HEK293 (cell line): ENCODE measurements at regions not wholly inside any gene's neighbourhood (a gene's known extent, or its start where the extent isn't known, plus 50 kb on each side); places are given as distances from the start of the nearest gene placed in this dataset.
"Not testable (repeated sequence)": the region's sequence is repeated elsewhere in the genome, so short reads cannot be mapped to it uniquely, and the experiment has no call there.

Experiments
- CTCF ChIP-seq: fragments of 450-650 bp; formaldehyde crosslinking; IDR thresholded peaks from 2 replicates; pipeline ENCODE4 v1.5.1; 2016; ENCODE audit warnings: missing biosample characterization, missing genetic modification characterization
- PRDM10 ChIP-seq: fragments of 450-650 bp; formaldehyde crosslinking; IDR thresholded peaks from 2 replicates; pipeline ENCODE4 v1.5.1; 2016; ENCODE audit warnings: missing biosample characterization, missing genetic modification characterization
- REST ChIP-seq: fragments of 450-650 bp; formaldehyde crosslinking; IDR thresholded peaks from 2 replicates; pipeline ENCODE4 v1.5.1; 2016; ENCODE audit warnings: missing biosample characterization, missing genetic modification characterization
- SALL2 ChIP-seq: fragments of 450-650 bp; formaldehyde crosslinking; IDR thresholded peaks from 2 replicates; pipeline ENCODE4 v1.5.0; 2017; ENCODE audit warnings: missing biosample characterization, mild to moderate bottlenecking, missing genetic modification characterization, borderline replicate concordance
- TCF7L2 ChIP-seq: IDR thresholded peaks from 2 replicates; pipeline ENCODE4 v1.6.1; 2011; ENCODE audit warnings: low read depth, mild to moderate bottlenecking, inconsistent platforms, low read length, moderate library complexity, borderline replicate concordance
- ZFP41 ChIP-seq: fragments of 450-650 bp; formaldehyde crosslinking; IDR thresholded peaks from 2 replicates; pipeline ENCODE4 v1.5.1; 2016; ENCODE audit warnings: missing biosample characterization, missing genetic modification characterization, borderline replicate concordance
- ZIC2 ChIP-seq: fragments of 450-650 bp; formaldehyde crosslinking; IDR thresholded peaks from 2 replicates; pipeline ENCODE4 v1.5.1; 2016; ENCODE audit warnings: missing biosample characterization, missing genetic modification characterization
- ZNF211 ChIP-seq: fragments of 450-650 bp; formaldehyde crosslinking; IDR thresholded peaks from 2 replicates; pipeline ENCODE4 v1.5.1; 2016; ENCODE audit warnings: low read depth, missing biosample characterization, missing genetic modification characterization
- ZNF324 ChIP-seq: fragments of 450-650 bp; formaldehyde crosslinking; IDR thresholded peaks from 2 replicates; pipeline ENCODE4 v1.5.1; 2016; ENCODE audit warnings: missing biosample characterization, missing genetic modification characterization
- ZNF558 ChIP-seq: fragments of 450-650 bp; formaldehyde crosslinking; IDR thresholded peaks from 2 replicates; pipeline ENCODE4 v1.5.1; 2016; ENCODE audit warnings: missing biosample characterization, missing genetic modification characterization
- ZNF561 ChIP-seq: fragments of 450-650 bp; IDR thresholded peaks from 2 replicates; pipeline ENCODE4 v1.5.1; 2018; ENCODE audit warnings: missing biosample characterization, missing genetic modification characterization, borderline replicate concordance
- ZNF626 ChIP-seq: fragments of 450-650 bp; sonication (Bioruptor Pico); formaldehyde crosslinking; IDR thresholded peaks from 2 replicates; pipeline ENCODE4 v1.5.1; 2018; ENCODE audit warnings: missing biosample characterization, missing genetic modification characterization, inconsistent platforms
- TF ChIP-seq, protein P1 (sequence below): fragments of 450-650 bp; formaldehyde crosslinking; IDR thresholded peaks from 2 replicates; pipeline ENCODE4 v1.5.1; 2016; ENCODE audit warnings: missing biosample characterization, missing genetic modification characterization

GRCh38 chr21:5222996-5223782 is 5298.2 kb upstream of the TPTE start:
- TF ChIP-seq ZNF324 (tag by site-specific recombination); ZNF561 (tag by site-specific recombination); ZNF626 (tag by site-specific recombination); CTCF (tag by site-specific recombination); ZFP41 (tag by site-specific recombination); SALL2 (tag by site-specific recombination); ZNF211 (tag by site-specific recombination); REST (tag by site-specific recombination); TCF7L2; ZNF558 (tag by site-specific recombination); ZIC2; PRDM10 (tag by site-specific recombination): not testable (repeated sequence)
- TF ChIP-seq, protein P1, sequence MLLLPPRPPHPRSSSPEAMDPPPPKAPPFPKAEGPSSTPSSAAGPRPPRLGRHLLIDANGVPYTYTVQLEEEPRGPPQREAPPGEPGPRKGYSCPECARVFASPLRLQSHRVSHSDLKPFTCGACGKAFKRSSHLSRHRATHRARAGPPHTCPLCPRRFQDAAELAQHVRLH (tag by site-specific recombination) = not testable (repeated sequence)
